Activated CD4-positive, alpha-beta T cell treated with anti-CD3 and anti-CD28 coated beads for 1 hour (primary cell): ENCODE measurements at regions not wholly inside any gene's neighbourhood (a gene's known extent, or its start where the extent isn't known, plus 50 kb on each side); places are given as distances from the start of the nearest gene placed in this dataset.

ENCODE experiments used
- DNase-seq: peaks from one replicate; pipeline ENCODE4 v3.0.0-alpha.2; 2020

- DNase-seq = no peak
These were observed 225.6 kb downstream of the HAUS1 start for GRCh38 chr18:46329736-46330246.

DNA sequence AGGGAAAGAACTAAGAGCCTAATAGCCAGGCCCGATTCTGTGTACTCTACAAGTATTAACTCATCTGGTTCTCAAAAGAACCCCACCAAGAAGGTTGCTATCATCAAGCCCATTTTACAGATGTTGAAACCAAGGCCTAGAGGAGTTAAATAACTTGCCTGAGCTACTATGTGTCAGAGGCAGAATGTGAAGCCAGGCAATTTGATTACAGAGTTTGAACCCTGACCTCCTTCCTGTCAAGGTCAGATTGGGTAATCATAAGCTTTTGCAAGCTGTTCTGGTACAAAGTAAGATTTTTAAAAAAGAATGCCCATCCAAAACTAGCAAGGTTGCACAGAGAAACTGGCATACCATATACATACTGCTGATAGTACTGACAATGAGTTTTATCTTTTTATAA is 227.1 kb downstream of the HAUS1 start:
- DNase-seq = no peak

GRCh38 chr18:46332286-46332801 is 228.2 kb downstream of the HAUS1 start:
- DNase-seq = no peak

- DNase-seq = no peak
These were observed 228.7 kb downstream of the HAUS1 start for GRCh38 chr18:46332921-46333341.

DNA sequence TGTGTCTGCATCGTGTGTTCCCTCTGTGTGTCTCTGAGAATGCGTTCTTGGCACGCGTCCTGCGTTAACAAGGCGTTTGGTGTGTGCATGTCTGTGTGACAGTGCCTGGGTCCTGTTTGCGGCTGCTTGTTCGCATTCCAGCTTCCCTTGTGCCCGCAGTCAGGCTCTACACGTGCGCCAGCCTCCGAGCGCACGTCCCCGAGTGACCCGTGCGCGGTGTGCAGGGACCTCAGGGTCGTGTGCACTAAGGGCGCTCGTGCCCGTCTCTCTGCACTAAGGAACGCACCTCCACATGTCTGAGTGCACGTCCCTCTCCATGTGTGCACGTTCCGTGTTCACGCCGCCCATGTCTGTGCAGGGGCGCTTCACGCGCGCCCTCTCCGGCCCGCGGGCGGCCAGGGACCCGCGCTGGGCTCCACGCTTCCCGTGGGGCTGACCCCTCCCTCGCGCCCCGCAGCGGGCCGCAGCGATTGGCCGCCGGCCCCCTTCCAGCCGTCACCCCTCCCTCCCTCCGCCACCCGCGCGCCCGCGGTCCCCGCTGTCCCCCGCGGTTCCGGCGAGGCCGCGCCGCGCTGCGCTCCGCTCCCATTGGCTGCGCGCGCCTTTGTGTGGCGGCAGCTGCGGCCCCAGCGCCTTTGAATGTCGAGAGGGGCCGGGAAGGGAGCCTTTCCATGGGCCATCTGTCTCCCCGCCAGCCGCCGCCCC is 229.4 kb downstream of the HAUS1 start:
- no peak for DNase-seq

GRCh38 chr18:46334868-46335281 is 230.7 kb downstream of the HAUS1 start:
- DNase-seq = no peak

- DNase-seq = no peak
These were observed 231.4 kb downstream of the HAUS1 start for GRCh38 chr18:46335534-46336101.

- no peak for DNase-seq
These were observed 232.3 kb downstream of the HAUS1 start for GRCh38 chr18:46336278-46337111.

DNA sequence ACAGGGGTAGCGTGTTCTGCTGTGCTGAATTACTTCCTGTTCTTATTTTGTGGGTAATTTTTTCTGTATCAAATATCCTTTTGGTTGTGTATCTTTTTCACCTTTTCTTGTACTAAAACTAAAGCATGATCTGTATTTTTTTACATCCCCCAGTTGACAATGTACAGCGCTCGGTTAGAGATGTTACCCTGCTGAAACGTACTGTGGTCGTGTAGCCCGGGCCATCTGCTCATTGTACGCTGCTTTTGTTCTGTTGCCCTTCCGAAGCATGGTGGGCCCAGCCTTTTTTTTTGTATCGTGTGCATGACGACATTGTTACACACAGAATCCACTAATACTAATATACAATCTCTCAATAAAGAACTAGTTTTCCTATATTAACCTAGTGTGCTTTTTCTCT is 233.1 kb downstream of the HAUS1 start:
- DNase-seq = no peak

DNA sequence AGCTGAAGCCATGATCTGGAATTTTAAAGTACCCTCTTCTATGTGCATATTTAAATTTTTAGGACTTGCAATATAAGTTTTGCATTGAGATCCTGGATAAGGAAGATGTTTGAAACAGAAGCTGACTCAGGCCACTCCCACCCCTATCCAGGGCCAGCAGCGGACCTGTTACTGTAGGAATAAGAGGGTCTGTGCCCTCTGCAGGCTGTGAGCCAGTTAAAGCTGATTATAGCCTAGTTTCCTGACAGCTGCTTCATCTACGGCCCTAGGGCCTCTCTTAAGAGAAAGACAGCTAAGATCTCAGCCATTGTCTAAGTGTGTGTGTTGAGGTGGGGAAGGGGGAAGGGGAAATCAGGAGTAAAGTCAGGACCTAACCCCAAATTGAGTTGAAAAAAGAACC is 234.0 kb downstream of the HAUS1 start:
- DNase-seq = no peak

- DNase-seq = no peak
These were observed 234.6 kb downstream of the HAUS1 start for GRCh38 chr18:46338766-46339165.

GRCh38 chr18:46340716-46341115 is 236.5 kb downstream of the HAUS1 start:
- DNase-seq = no peak

DNA sequence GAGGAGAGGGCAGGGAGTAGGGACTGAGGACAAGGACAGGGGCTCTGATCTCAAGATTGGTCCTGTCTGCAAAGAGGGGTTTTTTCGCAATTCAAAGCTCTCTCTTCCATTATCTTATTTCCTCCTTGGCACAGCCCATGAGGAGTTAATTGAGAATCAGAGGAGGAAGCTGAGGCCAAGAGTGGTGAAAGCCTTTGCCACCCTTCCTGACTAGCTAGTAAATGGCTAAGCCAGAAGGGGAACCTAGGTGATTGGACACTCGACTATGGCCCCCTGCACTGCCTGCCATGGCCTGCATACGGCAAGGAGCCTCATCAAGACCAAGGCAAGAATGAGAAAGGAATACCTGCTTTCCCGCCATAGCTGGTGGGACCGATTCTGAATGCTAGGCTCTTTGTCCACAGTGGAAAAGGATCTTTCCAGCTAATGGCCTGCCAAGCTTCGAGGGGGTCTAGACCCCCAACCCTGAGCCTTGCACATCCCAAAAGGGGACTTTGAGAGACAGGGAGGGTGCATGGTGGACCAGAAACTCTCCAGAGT is 237.9 kb downstream of the HAUS1 start:
- DNase-seq = no peak

- DNase-seq = no peak
These were observed 239.3 kb downstream of the HAUS1 start for GRCh38 chr18:46343456-46343855.

- DNase-seq = peak; percentile 13
These were observed 239.8 kb downstream of the HAUS1 start for GRCh38 chr18:46343931-46344372.

- no peak for DNase-seq
These were observed 240.4 kb downstream of the HAUS1 start for GRCh38 chr18:46344416-46345180.

DNA sequence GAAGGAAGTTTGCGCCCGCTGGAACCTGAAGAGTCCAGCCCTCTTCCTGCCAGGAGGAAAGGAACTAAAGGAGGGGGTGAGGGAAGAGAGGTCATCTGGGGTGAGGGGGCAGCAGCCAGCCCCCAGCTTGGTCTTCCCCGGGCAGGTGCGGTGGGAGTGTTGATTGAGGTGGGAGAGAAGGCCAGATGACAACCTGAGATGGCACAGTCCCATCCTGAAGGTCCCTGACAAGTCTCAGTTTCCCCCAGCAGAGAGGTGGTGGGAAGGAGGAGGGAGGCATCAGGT is 240.9 kb downstream of the HAUS1 start:
- DNase-seq = no peak

DNA sequence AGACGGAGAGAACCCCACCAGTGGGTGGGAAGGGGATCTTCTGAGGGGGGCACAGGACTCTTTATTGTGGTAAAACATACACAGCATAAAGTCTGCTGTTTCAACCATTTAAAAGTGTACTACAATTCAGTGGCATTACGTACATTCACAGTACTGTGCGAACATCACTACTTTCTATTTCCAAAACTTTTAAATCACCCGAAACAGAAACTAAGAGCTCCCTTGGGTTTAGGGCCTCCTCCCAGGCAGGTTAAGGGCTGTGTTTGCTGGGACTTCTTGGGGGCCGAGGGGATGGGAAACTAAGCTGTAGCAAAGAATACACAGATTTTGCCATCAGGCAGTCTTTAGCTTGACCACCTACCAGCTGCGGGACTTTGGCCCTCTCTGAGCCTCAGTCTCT is 242.0 kb downstream of the HAUS1 start:
- DNase-seq = no peak

GRCh38 chr18:46346896-46347630 is 242.9 kb downstream of the HAUS1 start:
- DNase-seq = no peak

- DNase-seq = no peak
These were observed 246.5 kb downstream of the HAUS1 start for GRCh38 chr18:46350598-46351159.

- no peak for DNase-seq
These were observed 248.5 kb downstream of the HAUS1 start for GRCh38 chr18:46352520-46353250.
